ENCODE measurements at regions not wholly inside any gene's neighbourhood (a gene's known extent, or its start where the extent isn't known, plus 50 kb on each side); places are given as distances from the start of the nearest gene placed in this dataset.

DNA sequence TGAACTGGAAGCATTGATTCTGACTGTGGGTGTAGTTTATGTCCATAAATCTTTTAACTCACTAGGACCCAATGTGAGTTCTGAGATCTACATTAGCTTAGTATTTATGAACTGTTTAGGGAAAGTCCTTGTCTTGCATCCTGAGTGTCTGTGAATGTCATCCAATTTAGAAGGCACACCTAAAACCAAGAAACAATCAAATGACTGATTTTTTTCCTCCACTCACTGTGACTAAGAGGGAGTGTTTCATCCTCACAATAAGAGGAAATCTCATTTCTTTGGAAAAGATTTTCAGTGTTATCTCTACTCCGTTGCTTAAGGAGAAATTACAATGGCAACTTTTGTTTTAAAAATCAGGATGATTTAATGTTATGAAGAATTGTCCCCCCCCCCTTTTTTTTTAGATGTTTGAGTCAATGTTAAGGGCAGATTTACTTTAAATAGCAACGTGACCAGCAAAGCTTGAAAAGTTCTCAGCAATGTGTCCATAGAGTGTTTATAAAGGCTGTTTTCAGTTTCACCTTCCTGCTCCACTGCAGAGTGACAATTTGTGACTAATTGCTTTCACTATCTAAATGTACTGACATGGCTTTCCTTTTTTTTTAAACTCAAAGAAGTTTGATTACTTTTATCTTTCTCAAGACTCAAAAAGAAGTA lies 173.0 kb downstream of the SPCS3 start:
- DNase-seq = no peak
- in situ Hi-C loops (cut with HindIII; ENCODE audit: low pct_ligation_motif_present, low pct_unique_long_range_greater_than_20kb, low sequenced_read_pairs) = no loop called here

DNA sequence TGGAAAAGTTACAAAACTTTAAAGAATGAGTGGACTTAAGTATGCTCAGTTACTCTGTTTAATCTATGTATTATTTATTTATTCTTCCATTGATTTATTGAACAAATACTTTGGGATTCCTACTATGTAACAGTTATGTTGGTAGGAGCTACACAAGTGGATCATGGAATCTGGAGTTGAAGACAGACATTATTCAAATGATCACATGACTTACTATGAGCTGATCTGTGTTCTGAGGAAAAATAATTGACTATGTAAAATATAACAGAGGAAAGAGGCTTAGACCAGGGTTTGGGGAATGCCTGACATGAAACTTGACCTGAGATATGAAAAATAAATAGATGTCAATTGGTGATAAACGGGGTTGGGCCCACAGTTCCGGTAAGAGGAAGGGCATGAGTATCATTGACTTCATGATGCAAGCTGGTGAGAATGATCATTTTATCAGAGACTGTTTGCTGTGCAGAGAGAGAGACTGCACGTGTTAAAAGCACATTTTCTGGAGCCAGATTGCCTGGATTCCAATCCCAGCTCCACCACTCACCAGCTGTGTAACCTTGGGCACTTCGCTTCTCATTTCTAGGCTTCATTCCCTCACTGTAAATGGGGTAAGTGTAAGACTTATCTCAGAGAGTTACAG lies 179.0 kb downstream of the SPCS3 start:
- in situ Hi-C loops (cut with HindIII; ENCODE audit: low pct_ligation_motif_present, low pct_unique_long_range_greater_than_20kb, low sequenced_read_pairs) = no loop called here
- DNase-seq = no peak

GRCh38 chr4:176499518-176499917 lies 179.8 kb downstream of the SPCS3 start:
- in situ Hi-C loops (cut with HindIII; ENCODE audit: low pct_ligation_motif_present, low pct_unique_long_range_greater_than_20kb, low sequenced_read_pairs) = no loop called here
- peak; percentile 80 for DNase-seq

GRCh38 chr4:176500894-176501293 lies 181.1 kb downstream of the SPCS3 start:
- in situ Hi-C loops (cut with HindIII; ENCODE audit: low pct_ligation_motif_present, low pct_unique_long_range_greater_than_20kb, low sequenced_read_pairs) = no loop called here
- DNase-seq = no peak

DNA sequence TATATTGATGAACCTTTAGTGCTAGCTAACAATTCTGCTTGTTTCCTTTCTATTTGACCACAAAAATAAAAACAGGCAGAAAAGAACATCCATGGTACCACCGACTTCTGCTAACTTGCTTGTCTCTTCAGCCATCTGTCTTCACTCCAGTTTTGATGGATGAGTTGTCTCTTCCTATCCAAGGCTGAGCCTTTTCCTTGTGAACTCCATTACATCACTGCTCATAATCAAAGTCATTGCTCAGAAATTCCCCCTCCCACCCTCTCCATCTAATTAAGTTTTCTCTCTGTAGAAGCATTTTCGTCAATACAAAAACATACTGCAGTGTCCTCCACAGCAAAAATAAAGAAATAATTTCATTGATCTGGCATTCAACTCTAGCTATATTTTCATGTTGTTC lies 184.4 kb downstream of the SPCS3 start:
- in situ Hi-C loops (cut with HindIII; ENCODE audit: low pct_ligation_motif_present, low pct_unique_long_range_greater_than_20kb, low sequenced_read_pairs) = no loop called here
- DNase-seq = no peak

DNA sequence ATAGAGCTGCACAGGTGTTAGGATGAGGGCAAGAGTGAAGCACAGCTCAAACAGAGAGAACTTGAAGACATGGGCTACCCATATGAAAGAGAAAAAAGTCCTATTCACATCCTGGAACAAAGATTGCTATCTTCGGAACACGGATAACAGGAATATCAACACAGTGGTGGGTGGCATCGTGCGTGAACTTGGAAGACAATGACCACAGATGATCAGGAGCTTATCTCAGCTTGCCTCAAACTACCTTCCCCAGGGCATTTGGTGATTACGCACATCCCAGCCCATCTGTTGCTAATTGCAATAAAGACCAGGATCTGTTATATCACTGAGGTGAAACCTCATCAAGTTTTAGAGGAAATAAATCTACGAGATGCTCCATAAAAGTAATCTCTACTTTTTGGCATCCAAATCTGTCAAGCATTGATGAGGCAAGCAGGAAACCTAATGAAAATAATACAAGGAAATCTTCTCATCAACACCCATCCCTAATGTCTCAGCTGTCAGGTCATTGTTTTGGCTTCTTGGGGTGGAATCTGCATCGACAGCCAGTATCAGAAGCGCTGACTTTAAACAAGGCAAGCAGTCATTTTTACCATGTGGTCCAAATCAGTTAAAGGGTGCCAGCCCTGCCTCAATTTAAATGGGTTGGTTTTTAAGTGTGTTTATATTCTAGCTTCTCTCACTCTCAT lies 188.2 kb downstream of the SPCS3 start:
- in situ Hi-C loops (cut with HindIII; ENCODE audit: low pct_ligation_motif_present, low pct_unique_long_range_greater_than_20kb, low sequenced_read_pairs) = no loop called here
- no peak for DNase-seq

- in situ Hi-C loops (cut with HindIII; ENCODE audit: low pct_ligation_motif_present, low pct_unique_long_range_greater_than_20kb, low sequenced_read_pairs) = no loop called here
- DNase-seq = no peak
These were observed 189.1 kb downstream of the SPCS3 start for GRCh38 chr4:176508780-176509331.

- no peak for DNase-seq
These were observed 205.8 kb downstream of the SPCS3 start for GRCh38 chr4:176525576-176525975.

GRCh38 chr4:176526704-176527103 lies 206.9 kb downstream of the SPCS3 start:
- in situ Hi-C loops (cut with HindIII; ENCODE audit: low pct_ligation_motif_present, low pct_unique_long_range_greater_than_20kb, low sequenced_read_pairs) = no loop called here
- no peak for DNase-seq

More at GRCh38 chr4:176525576-176525975, 205.8 kb downstream of the SPCS3 start:
- in situ Hi-C loops (cut with HindIII; ENCODE audit: low pct_ligation_motif_present, low pct_unique_long_range_greater_than_20kb, low sequenced_read_pairs) = no loop called here

DNA sequence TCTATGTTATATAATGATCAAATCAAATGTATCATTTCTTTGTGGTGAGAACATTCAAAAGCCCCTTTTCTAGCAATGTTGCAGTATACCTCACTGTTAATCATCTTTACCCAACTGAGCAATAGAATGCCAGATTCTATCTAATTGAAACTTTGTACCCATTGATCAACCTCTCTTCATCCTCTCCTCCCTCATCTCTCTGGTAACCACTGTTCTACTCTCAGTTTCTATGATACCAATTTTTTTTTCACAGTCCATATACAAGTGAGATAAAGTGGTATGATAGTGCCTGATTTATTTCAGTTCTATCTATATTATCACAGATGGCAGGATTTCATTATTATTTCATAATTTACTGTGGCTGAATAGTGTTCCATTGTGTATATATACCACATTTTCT lies 209.8 kb downstream of the SPCS3 start:
- in situ Hi-C loops (cut with HindIII; ENCODE audit: low pct_ligation_motif_present, low pct_unique_long_range_greater_than_20kb, low sequenced_read_pairs) = no loop called here
- DNase-seq = no peak

DNA sequence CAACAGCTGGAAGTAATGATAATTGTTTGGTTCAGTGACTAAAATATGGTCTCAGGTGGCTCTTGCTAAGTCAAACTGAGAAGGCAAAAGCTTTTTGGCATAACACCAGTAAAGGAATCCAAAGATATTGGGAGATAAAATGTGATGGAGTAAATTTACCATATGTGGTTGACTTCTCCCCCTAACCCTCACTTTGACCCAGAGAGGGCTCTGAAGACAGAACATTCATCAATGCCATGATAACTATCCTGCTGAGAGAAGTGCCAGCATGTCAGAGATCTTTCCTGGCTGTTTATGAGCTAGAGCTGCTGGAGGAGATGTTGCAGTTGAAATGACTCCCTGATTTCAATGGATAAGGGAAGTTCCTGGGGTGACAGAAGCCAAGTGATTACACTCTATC lies 213.4 kb downstream of the SPCS3 start:
- in situ Hi-C loops (cut with HindIII; ENCODE audit: low pct_ligation_motif_present, low pct_unique_long_range_greater_than_20kb, low sequenced_read_pairs) = no loop called here
- DNase-seq = no peak

GRCh38 chr4:176534566-176534965 lies 214.8 kb downstream of the SPCS3 start:
- DNase-seq = peak; percentile 68
- in situ Hi-C loops (cut with HindIII; ENCODE audit: low pct_ligation_motif_present, low pct_unique_long_range_greater_than_20kb, low sequenced_read_pairs) = no loop called here

- DNase-seq = peak; percentile 61
- in situ Hi-C loops (cut with HindIII; ENCODE audit: low pct_ligation_motif_present, low pct_unique_long_range_greater_than_20kb, low sequenced_read_pairs) = no loop called here
These were observed 218.6 kb downstream of the SPCS3 start for GRCh38 chr4:176538217-176538925.

GRCh38 chr4:176539091-176539784 lies 219.5 kb downstream of the SPCS3 start:
- DNase-seq = no peak
- in situ Hi-C loops (cut with HindIII; ENCODE audit: low pct_ligation_motif_present, low pct_unique_long_range_greater_than_20kb, low sequenced_read_pairs) = no loop called here

DNA sequence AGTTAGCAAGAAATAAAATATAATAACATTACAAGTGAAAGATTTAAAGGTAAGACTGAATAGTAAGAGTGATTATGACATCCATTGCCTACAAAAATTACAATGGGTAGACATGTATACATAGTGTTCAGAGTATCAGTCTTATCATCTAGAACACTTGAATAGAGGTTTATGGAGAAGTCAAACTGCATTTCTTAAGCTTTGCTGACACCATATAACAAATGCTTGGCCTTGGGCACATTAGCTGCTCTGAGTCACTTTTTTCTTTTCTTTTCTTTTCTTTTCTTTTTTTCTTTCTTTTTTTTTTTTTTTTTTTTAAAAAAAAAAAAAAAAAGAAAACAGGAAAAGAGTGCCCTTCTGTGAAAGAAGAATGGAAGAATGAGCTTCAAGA lies 220.0 kb downstream of the SPCS3 start:
- no peak for DNase-seq
- in situ Hi-C loops (cut with HindIII; ENCODE audit: low pct_ligation_motif_present, low pct_unique_long_range_greater_than_20kb, low sequenced_read_pairs) = no loop called here

DNA sequence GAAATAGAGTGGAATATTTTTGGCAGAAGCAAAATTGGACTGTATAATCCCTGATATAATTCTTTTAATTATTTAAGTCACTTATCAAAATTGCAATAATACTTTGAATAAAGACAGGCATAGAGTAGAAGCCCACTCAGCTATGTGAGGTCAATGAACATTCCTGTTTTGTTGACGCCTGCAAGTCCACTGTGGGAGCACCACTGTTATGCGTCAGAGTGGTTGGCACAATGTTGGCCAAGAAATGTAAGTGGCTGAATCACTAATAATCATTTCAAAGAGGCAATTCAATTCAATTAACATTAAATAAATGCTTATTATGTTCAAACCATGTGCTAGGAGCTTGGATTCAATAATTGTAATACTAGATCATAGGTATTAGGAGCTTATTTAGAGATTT lies 221.0 kb downstream of the SPCS3 start:
- DNase-seq = no peak
- in situ Hi-C loops (cut with HindIII; ENCODE audit: low pct_ligation_motif_present, low pct_unique_long_range_greater_than_20kb, low sequenced_read_pairs) = no loop called here

DNA sequence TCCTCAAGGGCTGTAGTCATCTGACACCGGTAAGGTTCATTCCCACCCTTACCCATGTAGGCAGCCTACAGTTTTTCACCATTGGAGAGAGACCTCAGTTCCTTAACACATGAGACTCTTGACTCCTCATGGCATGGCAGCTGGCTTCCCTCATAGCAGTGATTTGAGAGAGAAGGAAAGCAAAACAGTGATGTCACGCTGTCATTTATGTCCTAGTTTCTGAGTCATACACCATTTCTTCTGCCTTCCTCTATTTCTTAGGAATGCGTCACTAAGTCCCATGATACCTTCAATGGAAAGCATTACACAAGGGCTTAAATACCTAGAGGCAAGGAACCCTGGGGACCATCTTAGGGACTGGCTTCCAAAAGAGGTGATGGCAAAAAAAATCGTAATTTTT lies 226.1 kb downstream of the SPCS3 start:
- in situ Hi-C loops (cut with HindIII; ENCODE audit: low pct_ligation_motif_present, low pct_unique_long_range_greater_than_20kb, low sequenced_read_pairs) = no loop called here
- DNase-seq = no peak

- DNase-seq = no peak
- in situ Hi-C loops (cut with HindIII; ENCODE audit: low pct_ligation_motif_present, low pct_unique_long_range_greater_than_20kb, low sequenced_read_pairs) = no loop called here
These were observed 227.2 kb downstream of the SPCS3 start for GRCh38 chr4:176546975-176547374.

DNA sequence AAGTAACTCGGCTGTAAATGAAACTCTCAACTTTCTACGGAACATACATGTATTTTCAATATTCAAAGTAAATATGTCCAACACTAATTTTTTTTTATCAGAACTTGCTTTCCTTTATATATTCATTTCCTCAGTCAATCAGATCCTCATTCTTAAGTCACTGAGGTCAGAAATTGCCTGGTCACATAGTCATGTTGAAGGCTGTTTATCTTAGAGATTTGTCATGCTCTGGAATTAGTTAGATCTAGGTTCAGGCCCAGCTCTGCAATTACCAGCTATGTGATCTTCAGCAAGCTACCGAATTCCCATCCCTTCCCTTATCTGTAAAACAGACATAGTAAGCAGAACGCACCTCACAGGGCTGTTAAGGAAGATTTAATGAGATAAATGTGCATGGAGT lies 228.8 kb downstream of the SPCS3 start:
- in situ Hi-C loops (cut with HindIII; ENCODE audit: low pct_ligation_motif_present, low pct_unique_long_range_greater_than_20kb, low sequenced_read_pairs) = no loop called here
- DNase-seq = no peak
